D721Med (cell line): ENCODE measurements at regions not wholly inside any gene's neighbourhood (a gene's known extent, or its start where the extent isn't known, plus 50 kb on each side); places are given as distances from the start of the nearest gene placed in this dataset.

Experiments
- DNase-seq: peaks from one replicate; pipeline ENCODE4 v3.0.0; 2011; ENCODE audit warnings: low spot score; ENCODE audit not compliant: insufficient read length
- FAIRE-seq: peaks from 2 replicates; lab custom pipeline; 2011; peaks lifted over from hg19 to GRCh38; lab: Jason Lieb, UNC
- TF ChIP-seq, protein P1 (sequence below): IDR thresholded peaks from 2 replicates; pipeline ENCODE4 v1.5.1; 2012; ENCODE audit warnings: mild to moderate bottlenecking, control low read depth; ENCODE audit not compliant: insufficient read depth; ENCODE audit errors: missing control alignments

DNA sequence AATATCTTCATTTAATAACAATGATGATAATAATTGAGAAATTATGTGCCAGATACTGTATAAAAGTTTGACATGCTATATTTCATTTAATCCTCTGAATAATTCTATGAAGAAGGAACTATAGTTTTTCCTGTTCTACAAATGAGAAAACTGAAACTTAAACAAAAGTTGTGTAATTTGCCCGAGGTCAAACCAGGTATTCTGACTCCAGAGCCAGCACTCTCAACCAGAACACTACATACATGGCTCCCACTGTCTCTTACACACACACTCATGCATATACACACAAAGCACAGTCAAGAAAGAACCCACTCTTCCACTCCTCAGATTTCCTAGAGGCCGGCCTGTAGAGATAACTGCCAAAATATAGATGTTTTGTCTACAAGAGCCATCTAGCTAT, 374.0 kb upstream of the EMCN start:
- TF ChIP-seq, protein P1, sequence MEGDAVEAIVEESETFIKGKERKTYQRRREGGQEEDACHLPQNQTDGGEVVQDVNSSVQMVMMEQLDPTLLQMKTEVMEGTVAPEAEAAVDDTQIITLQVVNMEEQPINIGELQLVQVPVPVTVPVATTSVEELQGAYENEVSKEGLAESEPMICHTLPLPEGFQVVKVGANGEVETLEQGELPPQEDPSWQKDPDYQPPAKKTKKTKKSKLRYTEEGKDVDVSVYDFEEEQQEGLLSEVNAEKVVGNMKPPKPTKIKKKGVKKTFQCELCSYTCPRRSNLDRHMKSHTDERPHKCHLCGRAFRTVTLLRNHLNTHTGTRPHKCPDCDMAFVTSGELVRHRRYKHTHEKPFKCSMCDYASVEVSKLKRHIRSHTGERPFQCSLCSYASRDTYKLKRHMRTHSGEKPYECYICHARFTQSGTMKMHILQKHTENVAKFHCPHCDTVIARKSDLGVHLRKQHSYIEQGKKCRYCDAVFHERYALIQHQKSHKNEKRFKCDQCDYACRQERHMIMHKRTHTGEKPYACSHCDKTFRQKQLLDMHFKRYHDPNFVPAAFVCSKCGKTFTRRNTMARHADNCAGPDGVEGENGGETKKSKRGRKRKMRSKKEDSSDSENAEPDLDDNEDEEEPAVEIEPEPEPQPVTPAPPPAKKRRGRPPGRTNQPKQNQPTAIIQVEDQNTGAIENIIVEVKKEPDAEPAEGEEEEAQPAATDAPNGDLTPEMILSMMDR: no peak
- no peak for DNase-seq
- FAIRE-seq: no peak

DNA sequence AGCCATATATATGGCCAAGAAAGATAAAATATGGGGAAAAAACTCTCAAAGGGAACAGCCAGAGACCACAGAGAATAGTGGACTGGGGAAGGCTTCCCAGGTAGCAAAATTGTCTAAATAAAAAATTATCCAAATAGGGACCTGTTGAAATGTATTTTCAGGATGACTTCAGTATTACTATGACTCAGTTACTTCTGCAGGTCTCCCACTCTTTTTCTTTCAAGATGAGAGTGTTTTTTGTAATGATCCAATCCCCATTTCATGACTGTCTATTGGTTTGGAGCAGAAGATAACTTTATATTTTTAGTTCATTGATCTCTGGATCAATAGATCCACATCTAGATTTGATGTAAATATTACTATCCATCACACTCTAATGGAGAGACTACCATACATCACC, 372.1 kb upstream of the EMCN start:
- FAIRE-seq: no peak
- TF ChIP-seq, protein P1: no peak

DNA sequence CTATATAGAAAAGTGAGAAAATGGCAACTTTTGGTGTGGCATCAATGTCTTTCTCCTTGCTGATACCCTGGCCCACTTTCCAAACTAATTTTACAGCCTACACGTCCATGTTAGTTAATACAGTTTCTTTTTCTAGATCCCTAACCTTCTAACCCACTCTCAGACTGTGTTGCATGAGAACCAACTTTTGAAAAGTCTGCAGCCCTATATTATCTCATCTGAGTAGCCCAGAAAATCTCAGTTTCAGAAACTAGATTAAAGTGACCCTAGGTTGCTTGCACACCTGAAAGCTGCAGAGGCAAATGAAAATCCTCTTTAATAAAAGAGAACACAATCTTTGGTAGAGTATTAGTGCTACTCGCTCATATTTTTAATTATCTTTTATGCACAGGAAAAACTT, 371.6 kb upstream of the EMCN start:
- TF ChIP-seq, protein P1: no peak
- no peak for DNase-seq
- no peak for FAIRE-seq

More for the DNA sequence above, 372.1 kb upstream of the EMCN start:
- DNase-seq: no peak

DNA sequence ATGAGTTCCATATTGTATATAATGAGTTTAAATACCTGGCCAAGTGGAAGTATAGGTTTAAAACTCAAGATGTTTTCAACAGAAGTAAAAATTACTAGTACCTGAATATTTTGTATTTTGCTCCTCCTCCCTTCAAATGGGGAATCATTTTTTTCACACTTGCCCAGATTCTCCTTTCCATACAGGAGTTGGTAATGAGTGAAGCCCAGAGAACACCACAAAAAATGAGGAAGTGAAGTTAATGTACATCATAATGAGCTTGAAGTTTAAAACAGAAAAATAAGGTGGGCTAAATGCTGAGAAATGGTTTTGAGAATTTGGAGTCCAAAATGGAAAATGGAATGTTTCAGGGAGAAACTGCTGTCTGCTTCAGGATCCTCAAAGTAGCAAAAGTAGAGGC, 364.8 kb upstream of the EMCN start:
- TF ChIP-seq, protein P1: no peak
- DNase-seq (no peak), FAIRE-seq (no peak)

DNA sequence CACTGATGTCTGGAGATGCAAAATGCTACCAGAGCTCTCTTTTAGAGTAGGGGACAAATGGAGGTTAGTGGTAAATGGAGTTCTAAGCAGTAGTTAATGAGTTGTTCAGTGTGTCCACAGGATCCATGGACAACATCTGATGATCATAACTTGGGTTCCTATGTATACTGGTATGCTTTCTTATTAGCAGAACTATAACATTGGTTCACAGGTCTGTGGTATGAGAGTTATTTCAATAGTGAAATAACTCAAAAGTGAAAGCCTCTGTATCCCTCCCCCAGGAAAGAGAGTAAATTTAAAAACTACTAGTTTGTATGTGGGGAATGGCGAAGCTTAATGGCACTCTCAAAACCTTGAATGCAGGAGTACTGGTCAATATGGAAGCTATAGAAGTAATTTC, 363.5 kb upstream of the EMCN start:
- DNase-seq: no peak
- TF ChIP-seq, protein P1: no peak
- no peak for FAIRE-seq

DNA sequence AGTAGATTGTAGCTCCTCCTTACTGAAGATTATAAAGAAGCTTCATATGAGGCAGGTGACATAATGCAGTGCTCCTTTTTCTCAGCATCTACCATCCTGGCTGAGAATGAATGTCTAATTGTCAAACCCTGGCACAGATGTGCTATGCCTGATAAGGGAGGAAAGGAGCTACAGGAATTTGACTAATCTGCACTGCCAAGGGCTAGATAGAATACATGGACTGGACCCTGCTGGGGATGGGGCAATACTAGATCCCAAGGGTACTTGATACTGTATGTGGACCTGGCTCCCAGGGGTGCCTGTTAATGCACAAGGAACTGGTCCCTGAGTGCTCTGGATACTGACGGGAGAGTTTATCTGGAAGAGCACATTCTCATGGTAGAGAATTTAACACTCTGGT, 362.2 kb upstream of the EMCN start:
- FAIRE-seq: no peak
- TF ChIP-seq, protein P1: no peak
- no peak for DNase-seq

DNA sequence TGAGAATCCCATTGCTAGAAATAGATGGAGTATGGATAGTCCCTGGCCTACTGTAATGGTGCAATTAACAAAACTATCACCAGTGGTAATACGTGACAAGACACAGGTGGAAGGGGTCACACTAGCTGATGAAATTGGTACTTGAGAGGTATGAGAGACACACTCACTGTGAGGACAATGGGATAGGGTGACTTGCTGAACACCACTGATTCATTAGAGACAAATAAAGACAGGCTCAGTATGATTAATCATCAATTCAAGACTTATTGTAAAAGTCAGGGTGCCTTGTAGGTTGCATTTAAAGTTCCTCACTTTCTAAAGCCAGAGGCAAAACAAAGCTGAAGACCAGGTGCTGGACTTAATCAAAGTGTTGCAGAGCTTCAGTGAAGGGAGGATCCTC, 361.6 kb upstream of the EMCN start:
- DNase-seq (no peak), FAIRE-seq (no peak)
- TF ChIP-seq, protein P1: no peak
